ENCODE measurements at regions not wholly inside any gene's neighbourhood (a gene's known extent, or its start where the extent isn't known, plus 50 kb on each side); places are given as distances from the start of the nearest gene placed in this dataset.
A peak's percentile ranks its signal among the peaks of the same experiment; 100 is the strongest.

GRCh38 chr1:83104558-83104957 is 894.4 kb downstream of the TTLL7 start:
- intact Hi-C loops (cut with DNase I; ENCODE audit: low total_unique reads): no loop called here

GRCh38 chr1:83103341-83103740 is 895.6 kb downstream of the TTLL7 start:
- Histone ChIP-seq H3K9me3 (no peaks in the 10 kb centered on the region), H3K27me3 (no peaks in the 10 kb centered on the region), H3K4me3 (no peak overlapping the region), H3K4me1 (peaks cover 0 to 15% (median 4%) of the 10 kb centered on the region in 4 donors), H3K27ac (no peak overlapping the region), H3K36me3 (no peaks in the 10 kb centered on the region)
- intact Hi-C loops (cut with DNase I; ENCODE audit: low total_unique reads): no loop called here
- TF ChIP-seq EP300 (IDR thresholded peaks at IDR 0.05) (no peak), POLR2AphosphoS5 (IDR thresholded peaks at IDR 0.05) (no peak), POLR2A (IDR thresholded peaks at IDR 0.05) (no peak), CTCF (IDR thresholded peaks at IDR 0.05) (no peak)
- no peak for DNase-seq
- WGBS, 5 donors: 48 to 59% (median 52%) methylated on average over 2 of the region's 2 CpGs

More at GRCh38 chr1:83104558-83104957, 894.4 kb downstream of the TTLL7 start:
- Histone ChIP-seq H3K9me3 (no peaks in the 10 kb centered on the region), H3K36me3 (no peaks in the 10 kb centered on the region), H3K27ac (no peak overlapping the region), H3K4me3 (no peak overlapping the region), H3K4me1 (peaks cover 0 to 15% (median 4%) of the 10 kb centered on the region in 4 donors), H3K27me3 (no peaks in the 10 kb centered on the region)
- TF ChIP-seq POLR2AphosphoS5 (IDR thresholded peaks at IDR 0.05) (no peak), CTCF (IDR thresholded peaks at IDR 0.05) (no peak), POLR2A (IDR thresholded peaks at IDR 0.05) (no peak), EP300 (IDR thresholded peaks at IDR 0.05) (no peak)
- DNase-seq: no peak
- 71 to 92% (median 88%) methylated on average over 2 of the region's 2 CpGs for WGBS, 5 donors

DNA sequence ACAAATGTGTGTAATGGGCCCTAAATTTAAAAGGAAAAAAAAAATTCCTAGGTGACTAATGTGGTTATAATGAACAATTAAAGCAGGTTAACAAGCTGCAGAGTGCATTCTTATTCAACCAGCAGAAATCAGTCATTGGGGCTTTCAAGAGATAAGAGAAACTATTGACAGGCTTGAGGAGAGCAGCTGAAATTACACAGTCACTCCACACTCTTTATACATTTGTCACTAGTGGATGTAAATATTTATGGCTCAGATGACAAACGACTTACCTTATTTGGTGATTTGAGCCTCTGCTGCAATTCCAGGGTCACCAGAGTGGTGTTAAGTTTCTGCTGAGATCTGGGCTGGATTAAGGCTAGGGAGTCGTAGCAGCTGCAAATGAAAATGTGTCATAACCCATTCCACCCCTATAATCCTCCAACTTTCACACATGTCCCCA is 896.3 kb downstream of the TTLL7 start:
- 27 to 34% (median 33%) methylated on average over 2 of the region's 2 CpGs for WGBS, 5 donors
- H3K36me3 ChIP-seq: no peaks in the 10 kb centered on the region
- no peak overlapping the region for H3K27ac ChIP-seq
- no peaks in the 10 kb centered on the region for H3K9me3 ChIP-seq
- peak in 1 of 2 donors; percentile 66 for DNase-seq
- peaks cover 0 to 15% (median 4%) of the 10 kb centered on the region in 4 donors for H3K4me1 ChIP-seq
- no peaks in the 10 kb centered on the region for H3K27me3 ChIP-seq
- no peak overlapping the region for H3K4me3 ChIP-seq
- intact Hi-C loops (cut with DNase I; ENCODE audit: low total_unique reads): no loop called here
- TF ChIP-seq POLR2AphosphoS5 (IDR thresholded peaks at IDR 0.05) (no peak), POLR2A (IDR thresholded peaks at IDR 0.05) (no peak), CTCF (IDR thresholded peaks at IDR 0.05) (no peak), EP300 (IDR thresholded peaks at IDR 0.05) (no peak)

DNA sequence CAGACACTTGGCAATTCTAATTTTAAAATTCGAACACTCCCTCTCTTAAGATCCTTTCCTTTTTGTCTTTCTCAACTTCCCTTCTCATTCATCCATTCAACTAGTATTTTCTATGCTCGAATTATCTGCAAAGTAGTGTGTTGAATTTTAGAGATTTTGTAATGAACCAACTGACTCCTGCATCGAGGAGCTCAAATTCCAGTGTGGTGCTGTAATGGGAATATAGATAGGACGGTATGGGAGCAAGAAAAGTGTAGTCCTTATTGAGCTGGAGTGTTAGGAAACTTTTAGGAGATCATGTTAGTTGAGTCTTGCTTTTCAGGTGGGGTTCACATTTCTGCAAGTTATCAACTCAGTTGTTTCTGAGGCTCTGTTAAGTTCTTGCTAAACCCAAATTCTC is 897.5 kb downstream of the TTLL7 start:
- Histone ChIP-seq H3K27ac (no peak overlapping the region), H3K9me3 (no peaks in the 10 kb centered on the region), H3K27me3 (no peaks in the 10 kb centered on the region), H3K4me3 (no peak overlapping the region), H3K36me3 (no peaks in the 10 kb centered on the region), H3K4me1 (peaks cover 0 to 15% (median 4%) of the 10 kb centered on the region in 4 donors)
- intact Hi-C loops (cut with DNase I; ENCODE audit: low total_unique reads): no loop called here
- DNase-seq: no peak
- TF ChIP-seq CTCF (IDR thresholded peaks at IDR 0.05) (no peak), EP300 (IDR thresholded peaks at IDR 0.05) (no peak), POLR2A (IDR thresholded peaks at IDR 0.05) (no peak), POLR2AphosphoS5 (IDR thresholded peaks at IDR 0.05) (no peak)
- 60 to 76% (median 70%) methylated on average over 4 of the region's 4 CpGs for WGBS, 5 donors

Measured in stomach (tissue), 8 donors.